Parathyroid adenoma (tissue), 2 donors: ENCODE measurements at regions not wholly inside any gene's neighbourhood (a gene's known extent, or its start where the extent isn't known, plus 50 kb on each side); places are given as distances from the start of the nearest gene placed in this dataset.

Source experiments
- H2AFZ ChIP-seq: fragments of 300-600 bp; sonication (generic); one replicate; pipeline ENCODE4 v1.7.0; 2017; ENCODE audit warnings: antibody characterized with exemption, mild to moderate bottlenecking
- H3K27ac ChIP-seq: fragments of 300-600 bp; sonication (generic); one replicate; pipeline ENCODE4 v1.7.0; 2017
- H3K27me3 ChIP-seq: fragments of 300-600 bp; sonication (generic); one replicate; pipeline ENCODE4 v1.7.0; 2017; ENCODE audit warnings: low read length; ENCODE audit not compliant: control insufficient read depth, insufficient read depth
- H3K36me3 ChIP-seq: fragments of 300-600 bp; sonication (generic); one replicate; pipeline ENCODE4 v1.7.0; 2017; ENCODE audit warnings: low read length; ENCODE audit not compliant: control insufficient read depth, insufficient read depth
- H3K4me1 ChIP-seq: fragments of 300-600 bp; sonication (generic); one replicate; pipeline ENCODE4 v1.7.0; 2017; ENCODE audit warnings: control low read depth
- H3K4me2 ChIP-seq: fragments of 300-600 bp; sonication (generic); one replicate; pipeline ENCODE4 v1.7.0; 2017; ENCODE audit warnings: low read length
- H3K4me3 ChIP-seq: fragments of 300-600 bp; sonication (generic); one replicate; pipeline ENCODE4 v1.7.0; 2017; ENCODE audit warnings: low read depth, low read length
- H3K79me2 ChIP-seq: fragments of 300-600 bp; sonication (generic); one replicate; pipeline ENCODE4 v1.7.0; 2017; ENCODE audit warnings: control low read depth
- H3K9ac ChIP-seq: fragments of 300-600 bp; sonication (generic); one replicate; pipeline ENCODE4 v1.7.0; 2017; ENCODE audit warnings: mild to moderate bottlenecking
- H3K9me3 ChIP-seq: fragments of 300-600 bp; sonication (generic); one replicate; pipeline ENCODE4 v1.7.0; 2017; ENCODE audit warnings: low read length; ENCODE audit not compliant: control insufficient read depth
- TF ChIP-seq, protein P1 (sequence below): fragments of 300-600 bp; sonication (generic); IDR thresholded peaks from one replicate; pipeline ENCODE4 v1.7.0; 2017; ENCODE audit warnings: antibody characterized with exemption, mild to moderate bottlenecking
- donor health status: primary hyperparathyroidism.

DNA sequence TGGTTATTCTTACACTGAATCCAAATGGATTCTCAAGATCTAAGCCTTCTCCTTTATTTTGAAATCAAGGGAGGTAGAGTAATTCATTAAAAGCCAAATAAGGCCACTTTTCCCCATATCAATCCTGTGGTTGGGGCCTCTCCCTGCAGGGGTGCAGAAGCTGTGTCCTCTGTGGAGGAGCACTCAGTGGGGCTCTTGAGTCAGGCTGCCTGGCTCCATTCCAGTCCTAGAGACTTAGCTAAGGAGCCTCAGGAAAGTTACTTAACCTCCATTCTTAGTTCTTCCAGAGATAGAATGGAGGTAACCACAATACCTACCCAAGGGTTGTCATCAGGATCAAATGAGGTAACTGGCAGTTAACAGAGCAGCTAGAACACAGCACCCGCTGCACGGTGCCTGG is 564.3 kb downstream of the CMPK2 start:
- H3K9ac ChIP-seq: no peak overlapping the region
- no peaks in the 10 kb centered on the region for H3K4me1 ChIP-seq
- no peaks in the 10 kb centered on the region for H3K27me3 ChIP-seq
- H3K79me2 ChIP-seq: no peaks in the 10 kb centered on the region
- TF ChIP-seq, protein P1, sequence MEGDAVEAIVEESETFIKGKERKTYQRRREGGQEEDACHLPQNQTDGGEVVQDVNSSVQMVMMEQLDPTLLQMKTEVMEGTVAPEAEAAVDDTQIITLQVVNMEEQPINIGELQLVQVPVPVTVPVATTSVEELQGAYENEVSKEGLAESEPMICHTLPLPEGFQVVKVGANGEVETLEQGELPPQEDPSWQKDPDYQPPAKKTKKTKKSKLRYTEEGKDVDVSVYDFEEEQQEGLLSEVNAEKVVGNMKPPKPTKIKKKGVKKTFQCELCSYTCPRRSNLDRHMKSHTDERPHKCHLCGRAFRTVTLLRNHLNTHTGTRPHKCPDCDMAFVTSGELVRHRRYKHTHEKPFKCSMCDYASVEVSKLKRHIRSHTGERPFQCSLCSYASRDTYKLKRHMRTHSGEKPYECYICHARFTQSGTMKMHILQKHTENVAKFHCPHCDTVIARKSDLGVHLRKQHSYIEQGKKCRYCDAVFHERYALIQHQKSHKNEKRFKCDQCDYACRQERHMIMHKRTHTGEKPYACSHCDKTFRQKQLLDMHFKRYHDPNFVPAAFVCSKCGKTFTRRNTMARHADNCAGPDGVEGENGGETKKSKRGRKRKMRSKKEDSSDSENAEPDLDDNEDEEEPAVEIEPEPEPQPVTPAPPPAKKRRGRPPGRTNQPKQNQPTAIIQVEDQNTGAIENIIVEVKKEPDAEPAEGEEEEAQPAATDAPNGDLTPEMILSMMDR: no peak
- H3K4me3 ChIP-seq: no peak overlapping the region
- H3K4me2 ChIP-seq: no peak overlapping the region
- H3K9me3 ChIP-seq: no peaks in the 10 kb centered on the region
- no peak overlapping the region for H2AFZ ChIP-seq
- no peaks in the 10 kb centered on the region for H3K36me3 ChIP-seq
- no peak overlapping the region for H3K27ac ChIP-seq

DNA sequence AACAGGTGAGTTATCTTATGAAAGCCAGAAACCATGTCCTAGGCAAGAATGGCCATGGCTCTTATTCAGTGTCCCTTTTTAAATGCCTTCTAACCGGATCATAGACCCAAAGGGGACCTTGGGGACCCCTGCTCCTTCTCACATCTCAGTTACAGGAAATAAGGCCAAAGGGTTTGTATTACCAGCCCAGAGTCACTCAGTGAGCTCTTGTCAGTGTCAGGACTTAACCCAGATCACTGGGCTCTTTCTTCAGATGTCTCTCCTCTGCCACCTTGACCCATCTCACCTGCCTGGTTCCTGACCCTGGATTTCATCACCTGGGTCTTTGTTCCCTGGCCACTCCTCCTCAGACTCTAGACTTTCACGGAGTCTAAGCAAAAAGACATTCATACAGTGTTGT is 556.7 kb downstream of the CMPK2 start:
- Histone ChIP-seq H3K9me3 (no peaks in the 10 kb centered on the region), H3K79me2 (no peaks in the 10 kb centered on the region), H3K4me1 (no peaks in the 10 kb centered on the region), H3K36me3 (no peaks in the 10 kb centered on the region), H3K4me2 (no peak overlapping the region), H2AFZ (no peak overlapping the region), H3K4me3 (no peak overlapping the region), H3K27ac (no peak overlapping the region), H3K27me3 (no peaks in the 10 kb centered on the region), H3K9ac (no peak overlapping the region)
- TF ChIP-seq, protein P1: no peak

DNA sequence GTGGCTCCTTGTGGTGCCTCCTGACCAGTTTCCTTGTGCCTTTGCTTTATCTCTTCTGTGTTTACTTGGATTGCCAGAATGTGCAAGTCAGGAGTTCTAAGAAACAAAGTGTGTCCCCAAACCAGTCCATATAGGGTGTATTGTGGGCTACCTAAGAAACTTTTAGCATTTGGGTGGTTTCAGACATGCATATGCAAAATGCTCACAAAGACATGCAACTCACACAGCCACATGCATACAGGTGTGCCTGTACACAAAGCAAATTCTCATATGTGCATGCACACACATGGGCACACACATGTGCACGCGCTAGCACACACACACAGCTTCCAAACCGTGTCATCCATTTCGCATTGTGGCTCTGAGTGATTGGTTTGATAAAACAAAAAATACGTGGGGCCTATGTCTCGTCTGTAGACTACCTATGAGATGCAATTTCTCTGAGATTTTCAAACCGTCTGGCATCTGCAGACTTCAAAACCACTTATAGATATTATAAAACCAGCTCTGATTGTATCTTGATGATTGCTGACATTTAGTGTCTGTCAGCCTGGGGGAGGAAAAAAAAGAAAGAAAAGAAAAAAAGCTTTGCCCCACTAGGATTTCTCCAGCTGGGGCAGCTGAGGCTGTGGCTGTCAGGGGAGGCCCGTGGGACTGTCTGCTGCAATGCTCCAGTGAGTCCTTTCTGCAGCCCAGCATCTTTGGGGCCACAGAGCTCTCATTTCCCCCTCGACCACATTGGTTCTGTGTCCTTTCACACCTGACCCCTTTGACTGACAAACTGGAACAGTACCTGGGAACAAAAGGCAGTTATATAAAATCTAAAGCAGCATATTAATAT is 556.1 kb downstream of the CMPK2 start:
- TF ChIP-seq, protein P1: no peak
- no peaks in the 10 kb centered on the region for H3K36me3 ChIP-seq
- no peak overlapping the region for H3K4me2 ChIP-seq
- no peaks in the 10 kb centered on the region for H3K27me3 ChIP-seq
- no peaks in the 10 kb centered on the region for H3K79me2 ChIP-seq
- no peak overlapping the region for H3K4me3 ChIP-seq
- no peak overlapping the region for H3K27ac ChIP-seq
- no peak overlapping the region for H2AFZ ChIP-seq
- H3K9ac ChIP-seq: no peak overlapping the region
- no peaks in the 10 kb centered on the region for H3K4me1 ChIP-seq
- no peaks in the 10 kb centered on the region for H3K9me3 ChIP-seq

DNA sequence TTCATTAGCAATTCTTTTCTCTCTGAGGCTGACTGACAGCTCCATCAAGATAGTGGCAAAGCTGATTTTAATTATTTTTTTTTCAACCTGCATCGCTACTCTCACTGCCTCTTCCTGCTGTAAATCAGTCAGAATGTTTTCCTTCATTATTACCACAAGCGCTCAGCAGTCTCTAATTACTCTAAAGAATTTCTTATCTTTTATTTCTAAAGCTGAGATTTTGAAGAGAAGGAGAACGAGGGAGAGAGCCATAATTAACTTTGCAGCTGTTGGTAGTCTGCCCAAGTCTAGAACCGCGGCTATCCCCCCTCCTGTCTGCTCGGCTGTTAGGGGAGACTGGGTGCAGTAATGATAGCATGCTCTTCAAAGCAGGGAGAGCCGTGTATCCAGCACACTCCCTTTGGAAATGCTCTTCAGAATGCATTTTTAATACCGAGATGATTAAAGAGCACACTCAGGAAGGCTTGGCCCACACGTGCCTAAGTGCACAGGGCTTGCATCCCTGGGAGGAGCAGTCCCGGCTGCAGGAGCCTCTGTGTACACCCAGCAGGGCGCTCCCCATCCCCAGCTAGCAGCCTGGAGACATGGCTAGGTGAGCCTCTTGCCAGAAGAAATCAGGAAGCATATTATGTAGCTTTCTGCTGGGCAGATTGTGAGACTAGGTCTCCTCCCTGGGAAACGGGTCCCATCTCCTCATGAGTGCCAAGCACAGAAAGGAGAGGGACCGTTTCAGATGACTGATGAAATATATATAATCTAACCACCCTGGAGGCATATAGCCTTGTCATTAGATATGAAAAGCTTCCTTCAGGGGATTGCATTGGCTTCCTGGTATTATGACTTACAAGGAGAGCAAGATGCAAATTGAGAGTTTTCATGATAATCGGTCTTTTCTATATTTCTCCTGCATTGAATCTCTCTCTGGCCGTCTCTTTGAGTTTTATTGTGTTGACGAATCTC is 555.2 kb downstream of the CMPK2 start:
- Histone ChIP-seq H3K4me2 (no peak overlapping the region), H3K9ac (no peak overlapping the region), H3K36me3 (no peaks in the 10 kb centered on the region), H3K27me3 (no peaks in the 10 kb centered on the region), H3K27ac (no peak overlapping the region), H3K79me2 (no peaks in the 10 kb centered on the region), H3K4me3 (no peak overlapping the region), H3K4me1 (no peaks in the 10 kb centered on the region), H3K9me3 (no peaks in the 10 kb centered on the region), H2AFZ (no peak overlapping the region)
- TF ChIP-seq, protein P1: no peak
